Liver (tissue), 6 donors: ENCODE measurements at regions not wholly inside any gene's neighbourhood (a gene's known extent, or its start where the extent isn't known, plus 50 kb on each side); places are given as distances from the start of the nearest gene placed in this dataset.
"Not testable (repeated sequence)": the region's sequence is repeated elsewhere in the genome, so short reads cannot be mapped to it uniquely, and the experiment has no call there.

Experiments
- DNase-seq: peaks from one replicate; pipeline ENCODE4 v3.0.0-alpha.2; 2017; ENCODE audit warnings: low spot score
- H3K27ac ChIP-seq, 2 donors: one replicate each; pipeline ENCODE4 v1.7.0; 2013; ENCODE audit warnings: inconsistent platforms in 2 of 2, low read length in 2 of 2, control low read depth in 1 of 2, low read depth in 1 of 2, mild to moderate bottlenecking in 1 of 2
- H3K27me3 ChIP-seq, 4 donors: one replicate each; pipeline versions ENCODE4 v1.6.1 to v1.7.0; 2013; ENCODE audit warnings: low read length in 3 of 4, inconsistent platforms in 1 of 4, mild to moderate bottlenecking in 1 of 4, moderate library complexity in 1 of 4; ENCODE audit not compliant: control insufficient read depth in 4 of 4, insufficient read depth in 4 of 4
- H3K36me3 ChIP-seq, 4 donors: one replicate each; pipeline versions ENCODE4 v1.6.1 to v1.7.0; 2013; ENCODE audit warnings: low read length in 3 of 4, mild to moderate bottlenecking in 3 of 4, low read depth in 1 of 4, moderate library complexity in 1 of 4; ENCODE audit not compliant: control insufficient read depth in 4 of 4, insufficient read depth in 3 of 4
- H3K4me1 ChIP-seq, 4 donors: one replicate each; pipeline versions ENCODE4 v1.6.1 to v1.7.0; 2013; ENCODE audit warnings: low read length in 3 of 4, mild to moderate bottlenecking in 3 of 4, moderate library complexity in 1 of 4; ENCODE audit not compliant: control insufficient read depth in 4 of 4, insufficient read depth in 4 of 4
- H3K4me3 ChIP-seq, 3 donors: one replicate each; pipeline versions ENCODE4 v1.6.1 to v1.7.0; 2013; ENCODE audit warnings: low read length in 3 of 3, control low read depth in 1 of 3, low read depth in 1 of 3, mild to moderate bottlenecking in 1 of 3
- H3K9ac ChIP-seq, 2 donors: one replicate each; pipeline ENCODE4 v1.7.0; 2013; ENCODE audit warnings: low read length in 2 of 2, mild to moderate bottlenecking in 2 of 2, moderate library complexity in 2 of 2, control low read depth in 1 of 2, low read depth in 1 of 2
- H3K9me3 ChIP-seq, 4 donors: one replicate each; pipeline versions ENCODE4 v1.6.1 to v1.7.0; 2013; ENCODE audit warnings: low read length in 3 of 4; ENCODE audit not compliant: control insufficient read depth in 4 of 4
- YY1 ChIP-seq: IDR thresholded peaks from 2 replicates; pipeline ENCODE4 v1.6.1; 2016; ENCODE audit warnings: antibody characterized with exemption, mild to moderate bottlenecking
- WGBS: extraction: QIAGEN DNeasy Blood & Tissue Kit; methylation state at CpG from one replicate; pipeline ENCODE4 v1.1.7; 2013; 5-methylcytosine and 5-hydroxymethylcytosine counted together
- donor health status: healthy.
- donor health status: healthy.
- donor health status: healthy.

- H3K36me3 ChIP-seq, H3K9ac ChIP-seq, DNase-seq, H3K4me3 ChIP-seq, H3K4me1 ChIP-seq, H3K9me3 ChIP-seq, H3K27ac ChIP-seq, H3K27me3 ChIP-seq: not testable (repeated sequence)
- WGBS = 84% methylated on average over 28 of the region's 28 CpGs
Observed at GRCh38 chr9:65389216-65389615, 104.2 kb upstream of the FOXD4L5 start.

GRCh38 chr9:65386699-65387098 lies 101.7 kb upstream of the FOXD4L5 start:
- H3K9ac ChIP-seq, H3K36me3 ChIP-seq, H3K9me3 ChIP-seq, H3K4me1 ChIP-seq, H3K27ac ChIP-seq, H3K27me3 ChIP-seq: not testable (repeated sequence)
- peak; percentile 64 for DNase-seq
- TF ChIP-seq YY1 = peak; percentile 62
- H3K4me3 ChIP-seq = peak overlapping the region in 2 of 3 donors; percentile 30 to 37
- WGBS = 40% methylated on average over 28 of the region's 28 CpGs

- 60% methylated on average over 18 of the region's 18 CpGs for WGBS
- H3K27ac ChIP-seq, H3K4me1 ChIP-seq, H3K9me3 ChIP-seq, H3K36me3 ChIP-seq, H3K4me3 ChIP-seq, H3K27me3 ChIP-seq, DNase-seq, H3K9ac ChIP-seq: not testable (repeated sequence)
Observed at GRCh38 chr9:65386191-65386590, 101.2 kb upstream of the FOXD4L5 start.

GRCh38 chr9:65385655-65386024 lies 100.6 kb upstream of the FOXD4L5 start:
- H3K9me3 ChIP-seq, H3K27ac ChIP-seq, H3K27me3 ChIP-seq, H3K4me1 ChIP-seq, H3K36me3 ChIP-seq, DNase-seq, H3K4me3 ChIP-seq, H3K9ac ChIP-seq: not testable (repeated sequence)
- WGBS = 55% methylated on average over 22 of the region's 22 CpGs

GRCh38 chr9:65384759-65385654 lies 100.0 kb upstream of the FOXD4L5 start:
- not testable (repeated sequence) for H3K9me3 ChIP-seq, H3K4me1 ChIP-seq, H3K9ac ChIP-seq, H3K27ac ChIP-seq, H3K36me3 ChIP-seq, H3K4me3 ChIP-seq, DNase-seq, H3K27me3 ChIP-seq
- WGBS = 53% methylated on average over 61 of the region's 61 CpGs

- H3K9me3 ChIP-seq, DNase-seq, H3K27me3 ChIP-seq, H3K27ac ChIP-seq, H3K36me3 ChIP-seq, H3K4me1 ChIP-seq, H3K9ac ChIP-seq, H3K4me3 ChIP-seq: not testable (repeated sequence)
- 61% methylated on average over 11 of the region's 11 CpGs for WGBS
Observed at GRCh38 chr9:65384066-65384465, 99.1 kb upstream of the FOXD4L5 start.

GRCh38 chr9:65383646-65384045 lies 98.6 kb upstream of the FOXD4L5 start:
- H3K9ac ChIP-seq, H3K27me3 ChIP-seq, H3K9me3 ChIP-seq, DNase-seq, H3K27ac ChIP-seq, H3K36me3 ChIP-seq, H3K4me1 ChIP-seq, H3K4me3 ChIP-seq: not testable (repeated sequence)
- 74% methylated on average over 20 of the region's 20 CpGs for WGBS

GRCh38 chr9:65382701-65383318 lies 97.8 kb upstream of the FOXD4L5 start:
- not testable (repeated sequence) for DNase-seq, H3K36me3 ChIP-seq, H3K27me3 ChIP-seq, H3K9me3 ChIP-seq, H3K4me3 ChIP-seq, H3K27ac ChIP-seq, H3K9ac ChIP-seq, H3K4me1 ChIP-seq
- WGBS = 49% methylated on average over 38 of the region's 38 CpGs
